HEK293T (cell line): ENCODE measurements at regions not wholly inside any gene's neighbourhood (a gene's known extent, or its start where the extent isn't known, plus 50 kb on each side); places are given as distances from the start of the nearest gene placed in this dataset.

Experiments used
- BHLHE40 ChIP-seq: fragments of 450-650 bp; IDR thresholded peaks from 2 replicates; pipeline ENCODE4 v1.6.1; 2016; ENCODE audit warnings: mild to moderate bottlenecking, moderate library complexity, borderline replicate concordance
- CTBP1 ChIP-seq: fragments of 450-650 bp; IDR thresholded peaks from 2 replicates; pipeline ENCODE4 v1.6.1; 2016; ENCODE audit warnings: borderline replicate concordance
- FOXA1 ChIP-seq: fragments of 450-650 bp; IDR thresholded peaks from 2 replicates; pipeline ENCODE4 v1.6.1; 2016; ENCODE audit warnings: mild to moderate bottlenecking
- FOXM1 ChIP-seq: fragments of 450-650 bp; IDR thresholded peaks from 2 replicates; pipeline ENCODE4 v1.6.1; 2017; ENCODE audit warnings: mild to moderate bottlenecking, borderline replicate concordance
- HDGF ChIP-seq: fragments of 450-650 bp; IDR thresholded peaks from 2 replicates; pipeline ENCODE4 v1.6.1; 2017; ENCODE audit warnings: antibody characterized with exemption, borderline replicate concordance
- NFRKB ChIP-seq: fragments of 450-650 bp; IDR thresholded peaks from 2 replicates; pipeline ENCODE4 v1.6.1; 2016; ENCODE audit warnings: mild to moderate bottlenecking, moderate library complexity
- PKNOX1 ChIP-seq: fragments of 450-650 bp; IDR thresholded peaks from 2 replicates; pipeline ENCODE4 v1.6.1; 2016
- SUZ12 ChIP-seq: fragments of 450-650 bp; IDR thresholded peaks from 2 replicates; pipeline ENCODE4 v1.6.1; 2016; ENCODE audit warnings: mild to moderate bottlenecking
- ZNF384 ChIP-seq: fragments of 450-650 bp; IDR thresholded peaks from 2 replicates; pipeline ENCODE4 v1.6.1; 2016

GRCh38 chr7:68688416-68689086 is 909.7 kb upstream of the AUTS2 start:
- TF ChIP-seq PKNOX1 (no peak), FOXA1 (no peak), NFRKB (no peak), BHLHE40 (no peak), FOXM1 (no peak), SUZ12 (no peak), HDGF (no peak), CTBP1 (no peak), ZNF384 (no peak)
